HUES6 (cell line): ENCODE measurements at regions not wholly inside any gene's neighbourhood (a gene's known extent, or its start where the extent isn't known, plus 50 kb on each side); places are given as distances from the start of the nearest gene placed in this dataset.

Source experiments
- H3K27ac ChIP-seq: 2 replicates; pipeline ENCODE4 v1.7.0; 2013; ENCODE audit warnings: low read depth, mild to moderate bottlenecking, low read length, inconsistent platforms
- H3K27me3 ChIP-seq: 2 replicates; pipeline ENCODE4 v1.6.1; 2013; ENCODE audit warnings: low read length; ENCODE audit not compliant: control insufficient read depth, insufficient read depth
- H3K36me3 ChIP-seq: 2 replicates; pipeline ENCODE4 v1.6.1; 2013; ENCODE audit warnings: low read length; ENCODE audit not compliant: control insufficient read depth, insufficient read depth
- H3K4me1 ChIP-seq: 2 replicates; pipeline ENCODE4 v1.6.1; 2013; ENCODE audit warnings: low read length; ENCODE audit not compliant: control insufficient read depth, insufficient read depth
- H3K4me3 ChIP-seq: 2 replicates; pipeline ENCODE4 v1.5.1; 2013; ENCODE audit warnings: low read depth, low read length
- H3K9ac ChIP-seq: one replicate; pipeline ENCODE4 v1.6.1; 2013; ENCODE audit warnings: mild to moderate bottlenecking, low read length
- H3K9me3 ChIP-seq: 2 replicates; pipeline ENCODE4 v1.6.1; 2013; ENCODE audit warnings: low read depth, low read length; ENCODE audit not compliant: control insufficient read depth, insufficient read depth

GRCh38 chr3:43874731-43875130 is 184.0 kb downstream of the ABHD5 start:
- peaks cover 5% of the 10 kb centered on the region; the same call in 1 of the 2 replicates for H3K9me3 ChIP-seq
- H3K4me3 ChIP-seq, result no peak overlapping the region
- no peak overlapping the region for H3K27ac ChIP-seq
- H3K4me1 ChIP-seq, result peaks cover 38% of the 10 kb centered on the region
- no peak overlapping the region for H3K9ac ChIP-seq
- no peaks in the 10 kb centered on the region for H3K36me3 ChIP-seq
- no peaks in the 10 kb centered on the region for H3K27me3 ChIP-seq

- H3K4me1 ChIP-seq, result peaks cover 24% of the 10 kb centered on the region
- no peak overlapping the region for H3K4me3 ChIP-seq
- no peak overlapping the region for H3K9ac ChIP-seq
- peaks cover 5% of the 10 kb centered on the region; the same call in 1 of the 2 replicates for H3K9me3 ChIP-seq
- no peaks in the 10 kb centered on the region for H3K36me3 ChIP-seq
- H3K27me3 ChIP-seq, result no peaks in the 10 kb centered on the region
- H3K27ac ChIP-seq, result no peak overlapping the region
These were observed 185.9 kb downstream of the ABHD5 start for GRCh38 chr3:43876648-43877047.

- H3K27ac ChIP-seq, result no peak overlapping the region
- no peak overlapping the region for H3K4me3 ChIP-seq
- no peaks in the 10 kb centered on the region for H3K36me3 ChIP-seq
- H3K9ac ChIP-seq, result no peak overlapping the region
- no peaks in the 10 kb centered on the region for H3K9me3 ChIP-seq
- H3K27me3 ChIP-seq, result no peaks in the 10 kb centered on the region
- peaks cover 9% of the 10 kb centered on the region for H3K4me1 ChIP-seq
These were observed 188.4 kb downstream of the ABHD5 start for GRCh38 chr3:43879166-43879565.

- no peaks in the 10 kb centered on the region for H3K9me3 ChIP-seq
- no peak overlapping the region for H3K9ac ChIP-seq
- H3K4me1 ChIP-seq, result peaks cover 13% of the 10 kb centered on the region
- no peaks in the 10 kb centered on the region for H3K36me3 ChIP-seq
- no peak overlapping the region for H3K27ac ChIP-seq
- H3K27me3 ChIP-seq, result no peaks in the 10 kb centered on the region
- H3K4me3 ChIP-seq, result no peak overlapping the region
These were observed 192.4 kb downstream of the ABHD5 start for GRCh38 chr3:43882976-43883680.

- no peak overlapping the region for H3K27ac ChIP-seq
- H3K4me1 ChIP-seq, result peaks cover 10% of the 10 kb centered on the region
- no peaks in the 10 kb centered on the region for H3K27me3 ChIP-seq
- H3K9me3 ChIP-seq, result no peaks in the 10 kb centered on the region
- no peak overlapping the region for H3K4me3 ChIP-seq
- H3K9ac ChIP-seq, result no peak overlapping the region
- no peaks in the 10 kb centered on the region for H3K36me3 ChIP-seq
These were observed 193.1 kb downstream of the ABHD5 start for GRCh38 chr3:43883729-43884396.

GRCh38 chr3:43884581-43884980 is 193.8 kb downstream of the ABHD5 start:
- Histone ChIP-seq H3K9ac (no peak overlapping the region), H3K36me3 (no peaks in the 10 kb centered on the region), H3K27ac (no peak overlapping the region), H3K27me3 (no peaks in the 10 kb centered on the region), H3K4me3 (no peak overlapping the region), H3K9me3 (no peaks in the 10 kb centered on the region), H3K4me1 (peaks cover 4% of the 10 kb centered on the region)

- H3K36me3 ChIP-seq, result no peaks in the 10 kb centered on the region
- no peak overlapping the region for H3K9ac ChIP-seq
- H3K27me3 ChIP-seq, result no peaks in the 10 kb centered on the region
- peaks cover 3% of the 10 kb centered on the region; the same call in 1 of the 2 replicates for H3K4me1 ChIP-seq
- no peak overlapping the region for H3K27ac ChIP-seq
- no peaks in the 10 kb centered on the region for H3K9me3 ChIP-seq
- no peak overlapping the region for H3K4me3 ChIP-seq
These were observed 195.3 kb downstream of the ABHD5 start for GRCh38 chr3:43885908-43886618.

GRCh38 chr3:43892061-43892460 is 201.3 kb downstream of the ABHD5 start:
- Histone ChIP-seq H3K27me3 (peaks cover 2% of the 10 kb centered on the region), H3K9ac (no peak overlapping the region), H3K4me3 (no peak overlapping the region), H3K27ac (no peak overlapping the region), H3K9me3 (no peaks in the 10 kb centered on the region), H3K36me3 (no peaks in the 10 kb centered on the region), H3K4me1 (peaks cover 10% of the 10 kb centered on the region; the same call in 1 of the 2 replicates)

- no peaks in the 10 kb centered on the region for H3K36me3 ChIP-seq
- no peak overlapping the region for H3K4me3 ChIP-seq
- H3K9ac ChIP-seq, result no peak overlapping the region
- H3K27ac ChIP-seq, result no peak overlapping the region
- H3K4me1 ChIP-seq, result 0 out of 2 replicates have a peak, but pooled peaks cover 10% of the 10 kb centered on the region
- no peaks in the 10 kb centered on the region for H3K9me3 ChIP-seq
- peaks cover 3% of the 10 kb centered on the region for H3K27me3 ChIP-seq
These were observed 201.8 kb downstream of the ABHD5 start for GRCh38 chr3:43892526-43892925.

GRCh38 chr3:43893727-43894126 is 203.0 kb downstream of the ABHD5 start:
- Histone ChIP-seq H3K36me3 (no peaks in the 10 kb centered on the region), H3K9me3 (no peaks in the 10 kb centered on the region), H3K27me3 (peaks cover 4% of the 10 kb centered on the region), H3K4me1 (0 out of 2 replicates have a peak, but pooled peaks cover 10% of the 10 kb centered on the region), H3K4me3 (peak overlapping the region; percentile 64), H3K27ac (no peak overlapping the region), H3K9ac (peak overlapping the region; percentile 77)
